ENCODE measurements at regions not wholly inside any gene's neighbourhood (a gene's known extent, or its start where the extent isn't known, plus 50 kb on each side); places are given as distances from the start of the nearest gene placed in this dataset.
"Not testable (repeated sequence)": the region's sequence is repeated elsewhere in the genome, so short reads cannot be mapped to it uniquely, and the experiment has no call there.

DNA sequence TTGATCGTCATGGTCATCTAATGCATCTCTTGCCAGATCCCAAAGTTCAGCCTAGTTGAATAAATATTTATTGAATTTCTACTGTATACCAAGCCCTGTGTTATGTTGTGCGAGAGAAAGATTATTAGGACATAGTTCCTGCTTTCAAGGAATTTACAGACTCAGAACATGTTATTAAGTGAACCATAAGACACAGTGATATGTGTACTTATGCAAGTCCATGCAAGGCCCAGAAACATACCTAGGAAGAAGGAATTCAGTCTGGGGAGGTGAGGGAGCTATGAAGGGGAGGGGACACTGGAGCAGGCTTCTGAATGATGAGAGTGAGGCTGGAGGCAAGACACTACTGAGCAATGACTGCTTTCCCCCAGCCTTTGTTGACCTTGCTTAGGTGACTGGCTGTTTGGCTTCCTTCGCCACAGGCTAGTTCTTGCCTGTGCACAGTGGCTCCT, 81.4 kb downstream of the ACAA2 start:
- DNase-seq: no peak

DNA sequence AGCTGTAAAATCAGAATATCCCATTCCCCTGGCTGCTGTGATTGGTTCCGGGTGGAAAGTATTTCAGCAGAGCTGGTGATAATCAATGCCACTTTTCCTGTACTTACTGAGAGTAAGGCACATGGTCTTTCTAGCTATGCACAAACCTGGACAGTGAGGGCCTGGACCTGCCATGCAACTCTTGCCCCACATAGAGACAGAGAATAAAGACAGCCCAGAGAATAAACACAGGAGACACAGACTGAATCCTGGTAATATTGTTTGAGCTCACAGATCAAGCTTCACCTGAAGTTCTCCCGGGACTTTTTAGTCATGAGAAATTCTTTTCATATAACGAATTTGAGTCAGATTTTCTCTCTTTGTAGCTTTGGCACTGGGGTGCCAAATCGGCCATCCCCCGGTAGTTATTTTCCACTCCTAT, 81.9 kb downstream of the ACAA2 start:
- DNase-seq: no peak

DNA sequence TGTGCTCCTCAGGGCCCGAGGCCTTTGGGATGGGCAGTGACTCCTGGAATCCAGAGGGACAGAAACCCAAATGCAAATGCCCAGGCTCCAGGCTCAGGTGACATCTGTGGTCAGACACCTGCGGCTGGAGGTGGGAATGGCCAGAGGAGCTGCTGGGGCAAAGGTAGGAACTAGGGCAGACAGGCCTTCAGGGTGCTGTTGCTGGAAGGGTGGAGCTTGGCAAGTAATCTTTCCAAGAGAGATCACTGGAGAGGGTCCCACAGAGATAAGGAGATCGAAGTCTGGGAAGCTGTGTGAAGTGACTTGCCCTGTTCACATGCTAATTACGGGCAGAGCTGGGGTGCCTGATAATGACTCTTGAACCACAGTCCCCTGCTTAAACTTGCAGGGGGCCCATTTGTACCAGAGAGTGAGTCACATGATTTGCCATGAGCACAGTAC, 82.4 kb downstream of the ACAA2 start:
- no peak for DNase-seq

DNA sequence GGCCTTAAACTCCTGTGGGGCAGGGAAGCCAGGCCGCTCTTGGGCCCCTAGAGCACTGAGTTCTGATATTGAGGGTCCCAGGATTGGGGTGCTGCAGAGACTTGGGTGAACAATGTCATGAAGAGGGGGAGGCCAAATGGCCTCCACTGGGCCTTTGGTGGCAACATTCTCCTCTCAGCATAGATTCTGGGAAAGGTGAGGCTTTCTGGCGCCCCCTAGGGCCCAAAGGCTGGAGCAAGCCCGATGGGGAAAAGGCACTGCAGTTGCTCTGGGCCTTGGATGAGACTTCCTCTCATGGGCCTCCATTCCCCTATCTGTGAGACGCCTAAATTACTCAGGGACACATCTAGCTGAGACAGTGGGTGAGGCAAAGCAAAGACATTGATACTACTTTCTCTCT, 84.8 kb downstream of the ACAA2 start:
- no peak for DNase-seq

DNA sequence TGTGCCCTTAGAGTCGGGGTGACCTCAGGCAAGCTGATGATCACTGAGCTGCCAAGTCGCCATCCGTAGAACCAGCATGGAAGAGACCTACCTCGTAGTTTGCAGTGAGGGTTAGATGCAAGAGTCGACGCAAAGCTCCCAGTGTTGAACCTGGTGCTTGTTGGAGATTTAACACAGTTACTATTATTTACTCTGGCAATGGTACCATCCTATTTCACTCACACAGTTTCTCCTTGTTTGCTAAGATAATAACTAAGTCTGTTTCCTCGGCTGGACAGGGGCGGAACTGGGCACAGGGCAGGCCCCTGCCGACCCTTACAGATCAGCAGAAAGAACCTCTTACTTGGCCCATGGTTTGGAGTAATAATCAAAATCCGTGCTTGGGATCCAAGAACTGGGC, 85.5 kb downstream of the ACAA2 start:
- DNase-seq: no peak

DNA sequence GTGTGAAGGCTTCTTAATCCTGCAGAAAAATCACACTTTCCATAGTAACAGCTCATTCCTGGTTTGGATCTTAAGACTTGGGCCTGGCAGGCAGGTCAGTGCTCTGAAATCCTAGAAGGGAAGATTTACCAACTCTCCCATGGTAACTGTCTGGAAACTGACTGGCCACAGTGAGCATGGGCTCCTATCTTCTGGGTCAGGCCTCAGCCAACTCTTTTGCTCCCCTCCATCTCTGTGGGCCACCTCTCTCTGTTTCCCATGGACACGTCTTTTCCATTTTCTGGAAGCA, 86.7 kb downstream of the ACAA2 start:
- no peak for DNase-seq

DNA sequence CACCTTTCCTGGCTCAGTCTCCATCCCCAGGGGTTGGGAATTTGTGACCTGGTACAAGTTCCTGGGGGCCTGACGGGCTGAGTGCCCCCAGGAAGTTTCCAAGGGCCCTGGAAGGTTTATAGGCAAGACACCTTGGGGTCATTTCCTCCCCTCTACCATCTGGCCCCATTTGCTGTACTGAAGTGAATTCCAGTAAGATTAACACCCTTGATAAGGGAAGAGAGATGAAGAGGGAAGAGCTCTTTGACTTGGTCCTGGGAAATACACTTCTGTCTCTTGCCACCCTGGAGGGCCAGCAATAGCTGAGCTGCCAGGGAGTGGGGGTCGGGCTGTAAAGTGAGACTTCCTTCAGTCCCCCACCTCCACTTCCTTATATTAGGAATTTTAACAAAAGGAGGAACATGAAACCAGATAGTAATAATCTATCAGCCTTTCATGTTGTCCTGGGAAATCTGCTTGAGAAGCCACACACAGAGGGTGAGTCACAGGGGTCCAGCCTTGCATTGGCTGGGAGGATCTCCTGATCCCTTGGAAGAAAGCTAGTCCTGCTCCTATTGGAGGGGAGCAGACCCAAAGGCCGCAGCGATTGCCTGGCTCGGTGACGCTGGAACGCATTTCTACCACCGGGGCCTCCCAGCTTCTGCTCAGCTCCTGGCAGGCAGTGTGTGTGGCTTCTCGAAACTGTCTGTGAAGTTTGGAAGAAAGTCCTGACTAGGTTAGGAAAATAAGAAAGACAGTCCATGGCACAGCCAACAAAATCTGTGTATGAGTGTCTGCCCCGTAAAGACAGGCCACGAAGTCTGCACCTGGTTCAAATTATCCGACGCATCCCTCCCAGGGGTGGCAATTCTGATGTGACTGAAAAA, 87.3 kb downstream of the ACAA2 start:
- DNase-seq: no peak

DNA sequence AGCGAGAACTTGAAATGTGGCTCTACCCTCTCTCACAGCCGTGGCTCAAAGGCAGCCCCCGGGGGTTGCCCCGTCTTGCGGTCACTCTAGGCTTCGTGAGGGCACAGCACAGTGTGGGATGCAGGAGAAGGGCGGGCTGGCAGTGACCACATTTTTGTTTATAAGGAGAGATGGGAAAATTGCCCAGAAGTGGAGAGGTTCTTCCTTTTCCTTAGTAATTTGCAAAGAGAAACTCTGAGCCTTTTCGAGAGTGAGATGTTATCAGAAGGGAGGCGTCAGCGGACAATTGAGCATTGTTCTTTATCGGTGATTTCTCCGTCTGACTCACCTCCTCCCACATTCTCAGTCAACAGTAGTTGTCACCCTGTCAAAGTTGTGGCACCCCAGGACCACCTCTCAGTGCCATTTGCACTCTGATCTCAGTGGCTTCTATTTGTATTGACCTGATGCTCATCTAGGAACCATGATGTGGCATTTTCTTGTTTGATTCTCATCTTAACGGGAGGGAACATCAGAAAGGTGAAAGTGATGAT, 89.6 kb downstream of the ACAA2 start:
- DNase-seq: no peak

DNA sequence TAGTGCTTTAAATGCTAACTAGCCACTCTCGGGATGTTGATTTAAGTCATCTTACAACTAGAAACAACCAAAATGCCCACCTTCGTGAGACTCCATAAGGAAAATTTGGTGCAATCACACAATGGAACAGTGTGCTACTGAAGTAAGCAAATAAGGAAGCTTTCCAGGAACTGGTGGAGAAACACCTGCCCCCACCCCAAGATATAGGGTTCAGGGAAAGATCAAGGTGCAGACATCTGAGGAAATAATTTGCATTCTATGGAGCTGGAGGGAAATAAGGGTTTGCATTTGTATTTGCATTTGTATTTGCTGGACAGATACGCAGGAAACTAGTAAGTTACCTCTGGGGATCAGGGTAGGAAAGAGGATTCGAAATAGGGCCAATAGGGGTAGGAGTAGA, 90.9 kb downstream of the ACAA2 start:
- DNase-seq: no peak

DNA sequence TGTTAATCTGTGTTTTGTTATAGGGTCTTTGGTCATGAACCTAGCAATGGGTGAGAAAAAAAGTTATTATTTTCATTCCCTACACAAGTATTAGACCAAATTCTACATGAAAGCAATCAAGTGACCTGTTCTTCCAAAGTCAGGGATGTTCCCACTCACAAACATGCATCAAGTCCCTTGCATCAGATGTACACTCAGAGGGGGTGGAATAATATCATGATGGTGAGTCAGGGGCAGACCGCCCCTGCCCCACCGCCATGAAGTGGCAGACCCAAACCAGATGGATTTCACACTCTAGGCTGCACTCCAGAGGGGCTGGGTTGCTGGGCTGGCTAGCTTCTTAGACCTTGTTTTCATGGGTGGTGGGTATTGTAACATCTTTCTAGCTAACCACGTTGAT, 91.4 kb downstream of the ACAA2 start:
- no peak for DNase-seq

DNA sequence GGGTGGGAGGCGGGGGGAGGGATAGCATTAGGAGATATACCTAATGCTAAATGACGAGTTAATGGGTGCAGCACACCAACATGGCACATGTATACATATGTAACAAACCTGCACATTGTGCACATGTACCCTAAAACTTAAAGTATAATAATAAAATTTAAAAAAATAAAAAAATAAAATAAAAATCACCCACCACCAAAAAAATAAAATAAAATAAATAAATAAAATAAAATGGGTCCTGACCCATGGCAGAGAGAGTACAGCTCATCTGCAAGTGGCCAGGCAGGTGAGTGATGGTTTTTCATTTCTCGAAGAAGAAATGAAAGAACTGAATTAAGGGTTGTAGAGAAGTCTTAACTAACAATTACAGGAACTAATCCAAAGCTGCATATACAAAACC, 92.4 kb downstream of the ACAA2 start:
- not testable (repeated sequence) for DNase-seq

DNA sequence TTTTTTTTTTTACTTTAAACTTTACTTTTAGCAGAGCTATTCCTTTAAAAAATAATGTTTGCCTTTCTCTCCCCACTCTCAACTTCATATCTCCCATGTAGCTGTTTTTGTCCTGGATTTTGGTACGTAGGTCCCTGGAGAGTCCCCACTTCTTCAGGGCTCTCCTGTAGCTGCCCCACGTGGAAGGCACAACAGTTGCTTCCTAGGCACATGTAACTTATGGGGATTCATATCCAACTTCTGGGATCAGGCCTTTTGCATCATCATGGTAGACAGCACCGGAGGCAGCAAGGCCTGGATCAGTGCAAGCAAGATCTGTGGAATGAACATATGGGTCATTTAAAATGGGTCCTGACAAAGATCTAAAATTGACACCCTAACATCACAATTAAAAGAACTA, 95.7 kb downstream of the ACAA2 start:
- DNase-seq: no peak

DNA sequence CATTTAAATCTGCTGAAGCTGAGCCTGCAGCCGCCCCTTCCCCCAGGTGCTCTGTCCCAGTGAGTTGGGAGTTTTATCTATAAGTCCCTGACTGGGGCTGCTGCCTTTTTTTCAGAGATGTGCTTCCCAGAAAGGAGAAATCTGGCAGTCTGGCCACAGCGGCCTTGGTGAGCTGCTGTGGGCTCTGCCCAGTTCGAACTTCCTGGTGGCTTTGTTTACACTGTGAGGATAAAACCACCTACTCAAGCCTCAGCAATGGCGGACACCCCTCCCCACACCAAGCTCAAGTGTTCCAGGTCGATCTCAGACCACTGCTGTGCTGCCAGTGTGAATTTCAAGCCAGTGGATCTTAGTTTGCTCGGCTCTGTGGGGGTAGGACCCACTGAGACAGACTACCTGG, 97.3 kb downstream of the ACAA2 start:
- DNase-seq: no peak

DNA sequence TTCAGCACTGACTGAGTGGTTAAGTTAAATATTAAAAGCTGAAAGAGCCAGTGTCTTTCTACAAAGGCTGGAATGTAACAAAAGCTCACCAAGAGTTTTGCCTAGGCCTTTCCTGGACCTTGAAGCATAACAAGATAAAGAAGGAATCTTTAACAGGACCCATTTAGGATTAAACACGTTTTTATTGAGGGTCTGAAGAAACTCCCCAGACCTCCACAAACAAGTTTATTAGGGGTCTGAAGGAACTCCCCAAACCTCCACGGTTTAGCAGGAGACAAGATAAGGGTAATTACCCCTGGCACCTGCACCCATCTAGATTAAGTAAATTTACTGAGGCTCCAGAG, 104.0 kb downstream of the ACAA2 start:
- DNase-seq: no peak

DNA sequence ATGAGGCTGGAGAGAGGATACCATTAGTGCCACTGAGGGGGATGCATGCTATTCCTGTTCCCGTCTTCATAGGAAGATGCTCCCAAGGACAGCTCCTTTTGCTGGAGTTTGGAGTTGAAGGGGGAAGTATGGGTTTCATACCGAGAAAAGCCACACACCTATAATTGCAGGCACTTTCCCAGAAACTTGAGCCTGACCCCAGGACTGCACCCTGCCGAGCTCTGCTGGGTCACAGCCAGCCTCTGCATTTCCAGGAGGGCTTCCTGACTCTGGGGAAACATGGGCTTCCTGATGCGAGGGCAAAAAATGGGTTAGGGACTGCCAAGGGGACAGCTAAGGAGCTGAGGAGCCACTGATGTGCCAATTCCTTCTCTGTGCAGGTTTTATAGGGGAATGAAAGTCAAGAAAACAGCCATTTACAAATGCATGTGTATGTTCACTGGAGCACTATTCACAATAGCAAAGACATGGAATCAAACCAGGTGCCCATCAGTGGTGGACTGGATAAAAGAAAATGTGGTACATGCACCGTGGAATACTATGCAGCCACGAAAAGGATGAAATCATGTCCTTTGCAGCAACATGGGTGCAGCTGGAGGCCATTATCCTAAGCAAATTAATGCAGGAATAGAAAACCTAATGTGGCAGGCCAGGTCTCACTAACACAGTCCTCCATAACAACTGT, 104.5 kb downstream of the ACAA2 start:
- DNase-seq: no peak

DNA sequence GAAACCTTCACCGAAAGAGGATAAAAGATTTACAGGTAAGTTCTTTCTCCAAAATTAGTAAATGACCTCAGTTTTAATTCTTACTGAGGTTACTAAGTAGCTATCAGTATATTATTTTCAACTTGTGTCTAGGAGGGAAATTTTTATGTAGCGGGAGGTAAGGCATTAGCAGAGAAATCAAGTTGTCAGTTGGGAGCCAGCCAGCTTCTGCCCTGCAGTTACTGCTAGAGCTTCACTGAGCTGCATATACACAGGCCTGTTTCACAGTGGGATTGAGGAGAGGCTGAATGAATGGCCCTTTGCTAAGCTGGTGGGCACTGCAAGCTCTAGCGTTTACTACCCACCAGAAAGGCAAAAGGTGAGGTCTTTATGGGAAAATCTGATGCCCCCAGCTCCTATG, 105.7 kb downstream of the ACAA2 start:
- DNase-seq: no peak

DNA sequence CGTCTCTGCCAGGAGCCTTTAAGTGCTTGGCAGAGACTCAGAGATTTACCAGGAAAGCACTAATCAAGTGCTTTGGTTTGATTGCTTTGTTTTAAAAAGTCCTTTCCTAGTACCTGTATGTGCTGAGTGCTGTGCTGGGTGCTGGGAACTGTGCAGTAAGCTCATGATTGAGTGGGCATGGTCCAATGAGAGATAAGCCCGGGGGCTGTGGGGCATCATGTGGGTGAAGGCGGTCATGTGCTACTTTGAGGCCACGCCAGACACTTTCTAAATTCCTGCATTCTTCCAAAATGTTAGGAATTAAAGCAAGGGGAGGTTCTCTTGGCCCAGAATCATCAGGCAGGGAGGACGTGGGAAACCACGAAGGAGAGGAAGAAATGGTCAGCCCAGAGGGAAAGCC, 109.0 kb downstream of the ACAA2 start:
- no peak for DNase-seq

DNA sequence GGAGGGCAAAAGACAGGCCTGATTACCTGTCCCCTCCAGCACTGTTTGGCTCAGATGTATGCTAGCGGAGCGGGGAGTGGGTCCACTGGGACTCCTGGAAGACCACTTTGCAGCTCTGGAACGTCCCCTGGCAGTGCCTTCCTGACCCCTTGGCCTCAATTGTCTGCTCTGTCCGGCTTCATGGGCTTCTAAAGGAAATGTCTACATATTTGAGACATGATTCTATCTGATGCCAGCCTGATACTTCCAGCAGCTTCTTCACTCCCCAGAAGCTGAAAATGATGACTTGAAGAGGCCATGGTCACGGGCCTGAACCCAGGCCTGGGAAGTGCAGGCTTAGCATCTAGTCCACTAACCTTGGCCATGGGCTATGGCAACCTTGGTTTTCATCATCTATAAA, 112.1 kb downstream of the ACAA2 start:
- no peak for DNase-seq

DNA sequence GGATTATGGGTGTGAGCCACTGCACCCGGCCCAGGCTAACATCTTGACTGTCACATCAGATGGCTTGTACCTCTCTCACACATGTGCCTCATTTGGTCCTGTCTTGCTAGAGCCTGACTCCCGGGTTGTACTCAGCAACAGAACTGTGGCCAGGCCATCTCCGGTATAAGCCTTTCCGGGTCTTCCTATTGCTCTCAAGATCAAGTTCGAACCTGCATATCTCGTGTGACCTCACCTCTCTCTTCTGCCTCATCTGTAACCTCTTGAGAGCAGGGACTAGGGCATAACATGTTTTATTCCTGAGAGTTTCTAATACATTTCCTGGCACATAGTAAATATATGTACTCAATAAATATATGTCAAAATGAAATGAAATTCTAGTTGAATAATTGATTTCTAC, 114.0 kb downstream of the ACAA2 start:
- DNase-seq: no peak

DNA sequence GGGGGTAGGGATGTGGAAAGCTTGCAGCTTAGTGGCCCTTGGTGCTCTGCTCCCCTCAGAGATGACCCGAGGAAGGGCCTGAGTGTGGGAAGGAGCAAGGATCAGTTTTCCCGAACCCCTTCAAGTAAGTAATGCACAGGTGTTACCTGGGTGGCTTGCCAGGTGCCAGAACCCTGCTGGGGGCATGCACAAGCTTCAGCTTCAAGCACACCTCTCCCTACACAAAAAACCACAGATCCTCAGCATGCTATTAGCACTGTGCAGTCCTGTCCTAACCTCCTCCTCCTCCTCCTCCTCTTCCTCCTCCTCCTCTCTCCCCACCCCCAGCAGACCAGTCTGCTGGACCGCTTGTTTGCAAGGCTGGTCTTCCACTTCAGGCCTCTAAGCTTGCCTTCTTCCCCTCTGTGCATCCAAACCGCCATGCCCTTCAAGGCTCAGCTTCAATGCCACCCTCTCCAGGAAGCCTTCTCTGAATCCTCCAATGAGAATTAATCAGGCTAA, 114.8 kb downstream of the ACAA2 start:
- DNase-seq: no peak

DNA sequence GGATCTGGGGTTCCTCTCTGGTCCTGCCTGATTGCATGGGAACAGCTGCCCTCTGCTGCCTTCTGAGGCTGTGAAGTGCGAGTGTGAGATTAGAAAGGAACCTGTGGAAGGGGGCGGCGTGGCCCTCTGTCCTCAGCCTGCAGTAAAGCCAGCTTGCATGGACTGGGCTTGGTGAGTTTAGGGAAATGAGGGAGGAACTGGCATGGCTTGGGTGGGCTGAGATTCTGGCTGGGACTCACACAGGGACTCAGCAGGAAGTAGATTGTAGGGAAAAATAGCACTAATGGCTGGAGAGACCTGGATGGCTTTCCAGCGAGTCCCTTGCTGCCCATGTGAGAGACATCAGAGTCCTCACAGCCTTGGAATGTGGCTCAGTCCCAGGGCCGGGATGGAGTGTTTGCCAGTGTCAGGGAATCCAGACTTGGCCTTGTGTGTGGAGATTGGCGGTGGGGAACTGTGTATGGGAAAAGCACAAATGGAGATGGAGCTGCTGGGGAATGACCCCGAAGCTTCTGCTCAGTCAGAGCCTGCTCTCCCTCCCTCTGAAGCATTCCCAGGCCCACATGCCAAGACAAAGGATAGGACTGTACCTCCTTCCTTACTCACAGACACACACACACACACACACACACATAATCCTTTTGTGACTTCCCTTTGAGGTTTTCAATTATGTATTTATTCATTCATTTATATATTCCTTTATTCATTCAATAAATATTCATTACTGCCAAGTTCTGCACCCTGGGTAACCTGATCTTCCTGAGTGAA, 115.4 kb downstream of the ACAA2 start:
- no peak for DNase-seq

DNA sequence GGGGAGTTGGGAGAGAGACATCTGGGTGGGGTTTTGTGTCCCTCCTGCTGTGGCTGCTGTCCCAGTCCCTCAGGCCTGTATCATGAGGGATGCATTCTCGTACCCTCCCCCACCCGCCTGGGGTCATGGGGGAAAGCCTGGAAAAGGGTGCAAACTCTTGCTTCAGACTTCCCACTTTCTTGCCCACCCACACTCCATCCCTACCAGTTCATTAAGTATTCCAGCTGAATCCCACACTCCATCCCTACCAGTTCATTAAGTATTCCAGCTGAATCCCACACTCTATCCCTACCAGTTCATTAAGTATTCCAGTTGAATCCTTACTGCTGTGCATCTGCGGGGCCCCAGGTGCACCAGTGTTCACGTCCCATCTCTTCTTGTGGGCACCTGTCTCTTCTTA, 116.3 kb downstream of the ACAA2 start:
- no peak for DNase-seq

DNA sequence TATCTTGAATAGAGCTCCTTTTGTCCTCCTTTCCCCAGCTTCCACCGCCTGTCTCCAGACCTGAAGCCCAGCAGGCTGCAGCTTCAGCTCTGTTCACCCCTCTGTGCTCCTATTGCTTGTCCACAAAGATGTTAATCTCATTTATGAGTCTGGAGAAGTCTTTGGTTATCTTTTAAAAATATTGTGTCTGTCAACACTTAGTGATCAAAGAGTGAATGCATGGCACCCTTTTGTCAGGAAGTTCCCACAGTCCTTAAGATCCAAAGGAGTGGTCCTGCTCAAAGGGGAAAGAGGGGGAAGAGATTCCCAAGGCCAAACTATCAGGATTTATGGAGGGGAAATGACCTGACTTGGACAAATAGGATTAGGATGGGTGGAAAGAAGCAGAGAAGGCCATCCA, 118.9 kb downstream of the ACAA2 start:
- no peak for DNase-seq

DNA sequence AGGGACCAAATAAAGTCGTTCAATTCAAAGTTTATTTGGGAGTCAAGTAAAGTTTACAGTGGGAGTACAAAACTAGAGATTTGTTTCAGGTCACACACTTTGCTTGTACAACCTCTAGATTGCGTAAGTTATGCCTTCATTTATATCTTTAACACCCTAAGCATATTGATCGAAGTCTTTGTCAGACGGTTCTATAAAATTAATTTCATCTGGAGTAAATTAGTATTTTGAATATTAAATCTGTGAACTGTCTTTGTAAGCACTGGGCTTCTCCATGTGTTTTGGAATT, 119.7 kb downstream of the ACAA2 start:
- no peak for DNase-seq
